OCI-LY7 (cell line): ENCODE measurements at regions not wholly inside any gene's neighbourhood (a gene's known extent, or its start where the extent isn't known, plus 50 kb on each side); places are given as distances from the start of the nearest gene placed in this dataset.

Source experiments
- BruUV-seq: library from RNA; stranded (reverse); fragments of 400-500 nt; replicated peaks from 2 replicates; lab custom pipeline; 2021; lab: Mats Ljungman, UMichigan
- CTCF ChIA-PET: fragments of 300-600 bp; sonication (Branson Sonifier 250); formaldehyde crosslinking; loops from one replicate; lab custom pipeline; 2022; ENCODE audit warnings: antibody characterized with exemption; ENCODE audit not compliant: unreplicated experiment; lab: Charles Lee
- POLR2A ChIA-PET: fragments of 300-600 bp; sonication (Branson Sonifier 250); formaldehyde crosslinking; loops from one replicate; lab custom pipeline; 2022; ENCODE audit warnings: antibody characterized with exemption; lab: Charles Lee
- DNase-seq: peaks from one replicate; pipeline ENCODE4 v3.0.0-alpha.2; 2015; ENCODE audit warnings: low spot score
- H2AFZ ChIP-seq: fragments of 200-600 bp; sonication (generic), shearing (Covaris generic); 2 replicates; pipeline ENCODE4 v1.6.1; 2014; ENCODE audit warnings: mild to moderate bottlenecking, antibody characterized with exemption, low read length, moderate library complexity
- H3K27ac ChIP-seq: fragments of 200-600 bp; sonication (generic); 2 replicates; pipeline ENCODE4 v1.5.1; 2014; ENCODE audit warnings: mixed run types, low read depth, mild to moderate bottlenecking, moderate library complexity, low read length, inconsistent platforms; ENCODE audit not compliant: poor library complexity, severe bottlenecking
- H3K36me3 ChIP-seq: fragments of 200-600 bp; sonication (generic); 2 replicates; pipeline ENCODE4 v1.6.1; 2014; ENCODE audit warnings: mild to moderate bottlenecking, antibody characterized with exemption, low read length, moderate library complexity, mixed read lengths; ENCODE audit not compliant: insufficient read depth
- H3K4me1 ChIP-seq: fragments of 200-600 bp; sonication (generic); 2 replicates; pipeline ENCODE4 v1.5.1; 2014; ENCODE audit warnings: mild to moderate bottlenecking, low read length; ENCODE audit not compliant: insufficient read depth, poor library complexity, severe bottlenecking
- H3K4me2 ChIP-seq: fragments of 200-600 bp; sonication (generic); 2 replicates; pipeline ENCODE4 v1.6.1; 2014; ENCODE audit warnings: mild to moderate bottlenecking, low read length
- H3K4me3 ChIP-seq: fragments of 200-600 bp; sonication (generic); 2 replicates; pipeline ENCODE4 v1.5.1; 2014; ENCODE audit warnings: mild to moderate bottlenecking, low read depth, low read length; ENCODE audit not compliant: poor library complexity, severe bottlenecking
- H3K79me2 ChIP-seq: fragments of 200-600 bp; sonication (generic); 2 replicates; pipeline ENCODE4 v1.6.1; 2016; ENCODE audit warnings: low read depth, mild to moderate bottlenecking, low read length, moderate library complexity, mixed read lengths; ENCODE audit not compliant: insufficient read depth
- H3K9me2 ChIP-seq: fragments of 200-600 bp; sonication (generic); 2 replicates; pipeline ENCODE4 v1.6.1; 2016; ENCODE audit warnings: mild to moderate bottlenecking, low read length, mixed read lengths; ENCODE audit not compliant: insufficient read depth
- H3K9me3 ChIP-seq: fragments of 200-600 bp; sonication (generic); 2 replicates; pipeline ENCODE4 v1.6.1; 2014; ENCODE audit warnings: mild to moderate bottlenecking, mixed run types, low read length, mixed read lengths
- H4K20me1 ChIP-seq: fragments of 200-600 bp; sonication (generic); 2 replicates; pipeline ENCODE4 v1.6.1; 2014; ENCODE audit warnings: mild to moderate bottlenecking, antibody characterized with exemption, low read length, moderate library complexity, mixed read lengths; ENCODE audit not compliant: insufficient read depth
- EZH2phosphoT487 ChIP-seq: fragments of 200-600 bp; sonication (generic); IDR thresholded peaks from 2 replicates; pipeline ENCODE4 v1.6.1; 2018; ENCODE audit warnings: low read depth, borderline replicate concordance, mild to moderate bottlenecking, mixed run types, antibody characterized with exemption, low read length, moderate library complexity, mixed read lengths
- intact Hi-C: fragments of 100-400 bp; cut with micrococcal nuclease; formaldehyde crosslinking; loops from one replicate; pipeline ENCODE4 v1.10.0; 2022; ENCODE audit not compliant: unreplicated experiment
- TF ChIP-seq, protein P1 (sequence below): fragments of 200-600 bp; sonication (generic); conservative IDR thresholded peaks from 2 replicates; pipeline ENCODE4 v1.5.1; 2014; ENCODE audit warnings: mild to moderate bottlenecking, antibody characterized with exemption, low read length, moderate library complexity, mixed read lengths

DNA sequence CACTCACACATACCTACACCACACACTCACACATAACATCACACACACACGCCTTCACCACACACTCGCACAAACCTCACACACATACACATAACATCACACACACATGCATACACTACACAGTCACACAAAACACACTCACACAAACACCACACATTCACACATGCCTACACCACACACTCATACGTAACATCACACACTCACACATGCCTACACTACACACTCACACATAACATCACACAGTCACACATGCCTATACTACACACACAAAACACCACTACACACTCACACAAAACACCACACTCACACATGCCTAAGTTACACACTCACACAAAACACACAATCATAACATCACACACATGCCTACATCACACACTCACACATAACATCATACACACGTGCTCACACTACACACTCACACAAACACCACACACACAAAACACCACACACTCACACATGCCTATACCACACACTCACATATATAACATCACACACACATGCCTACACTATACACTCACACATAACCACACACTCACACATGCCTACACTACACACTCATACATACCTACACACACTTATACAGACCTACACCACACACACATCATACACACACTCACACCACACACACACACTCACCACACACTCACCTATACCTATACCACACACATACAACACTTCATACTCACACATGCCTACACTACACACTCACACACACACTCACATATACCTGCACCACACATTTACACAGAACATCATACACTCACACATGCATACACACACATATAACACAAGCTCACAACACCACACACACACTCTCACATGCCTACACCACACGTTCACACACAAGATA, 383.5 kb downstream of the C6orf118 start:
- no peak for DNase-seq
- H3K4me3 ChIP-seq: no peak overlapping the region
- H3K9me2 ChIP-seq: no peaks in the 10 kb centered on the region
- CTCF ChIA-PET: no interaction called here
- intact Hi-C loops: no loop called here
- H3K27ac ChIP-seq: no peak overlapping the region
- H3K36me3 ChIP-seq: no peaks in the 10 kb centered on the region
- no peaks in the 10 kb centered on the region for H3K4me1 ChIP-seq
- TF ChIP-seq, protein P1, sequence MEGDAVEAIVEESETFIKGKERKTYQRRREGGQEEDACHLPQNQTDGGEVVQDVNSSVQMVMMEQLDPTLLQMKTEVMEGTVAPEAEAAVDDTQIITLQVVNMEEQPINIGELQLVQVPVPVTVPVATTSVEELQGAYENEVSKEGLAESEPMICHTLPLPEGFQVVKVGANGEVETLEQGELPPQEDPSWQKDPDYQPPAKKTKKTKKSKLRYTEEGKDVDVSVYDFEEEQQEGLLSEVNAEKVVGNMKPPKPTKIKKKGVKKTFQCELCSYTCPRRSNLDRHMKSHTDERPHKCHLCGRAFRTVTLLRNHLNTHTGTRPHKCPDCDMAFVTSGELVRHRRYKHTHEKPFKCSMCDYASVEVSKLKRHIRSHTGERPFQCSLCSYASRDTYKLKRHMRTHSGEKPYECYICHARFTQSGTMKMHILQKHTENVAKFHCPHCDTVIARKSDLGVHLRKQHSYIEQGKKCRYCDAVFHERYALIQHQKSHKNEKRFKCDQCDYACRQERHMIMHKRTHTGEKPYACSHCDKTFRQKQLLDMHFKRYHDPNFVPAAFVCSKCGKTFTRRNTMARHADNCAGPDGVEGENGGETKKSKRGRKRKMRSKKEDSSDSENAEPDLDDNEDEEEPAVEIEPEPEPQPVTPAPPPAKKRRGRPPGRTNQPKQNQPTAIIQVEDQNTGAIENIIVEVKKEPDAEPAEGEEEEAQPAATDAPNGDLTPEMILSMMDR: no peak
- no peak for TF ChIP-seq EZH2phosphoT487
- no TSS peak for BruUV-seq
- POLR2A ChIA-PET: interaction anchor here (0.6 kb wide), 1 partner anchor 283 kb away, joined by 3 read pairs; no protein-coding TSS in a partner anchor
- no peak overlapping the region for H3K4me2 ChIP-seq
- no peaks in the 10 kb centered on the region for H4K20me1 ChIP-seq
- H2AFZ ChIP-seq: no peak overlapping the region
- H3K9me3 ChIP-seq: no peaks in the 10 kb centered on the region
- no peaks in the 10 kb centered on the region for H3K79me2 ChIP-seq

DNA sequence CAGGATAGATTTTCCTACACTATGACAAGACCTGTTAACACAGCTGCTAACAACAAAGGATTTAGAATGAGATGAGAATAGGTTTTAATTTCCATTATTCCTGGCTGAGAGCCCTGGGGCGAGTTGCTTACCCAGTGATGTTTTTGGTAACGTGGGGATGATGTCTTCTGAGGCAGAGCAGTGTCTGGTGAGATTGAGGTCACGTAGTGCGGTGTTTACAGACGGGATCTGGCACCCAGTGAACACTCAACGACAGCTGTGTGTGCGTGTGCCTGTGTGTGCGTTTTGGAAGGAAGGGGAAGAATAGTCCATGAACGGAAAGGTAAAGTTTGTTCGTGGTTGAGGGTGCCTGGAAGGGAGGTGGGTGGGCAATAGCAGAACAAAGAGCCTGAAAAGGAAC, 384.7 kb downstream of the C6orf118 start:
- no peak overlapping the region for H3K27ac ChIP-seq
- H4K20me1 ChIP-seq: no peaks in the 10 kb centered on the region
- H3K36me3 ChIP-seq: no peaks in the 10 kb centered on the region
- no peaks in the 10 kb centered on the region for H3K9me2 ChIP-seq
- H2AFZ ChIP-seq: no peak overlapping the region
- ChIA-PET CTCF (no interaction called here), POLR2A (no interaction called here)
- no peak for TF ChIP-seq EZH2phosphoT487
- TF ChIP-seq, protein P1: no peak
- no peaks in the 10 kb centered on the region for H3K9me3 ChIP-seq
- intact Hi-C loops: no loop called here
- no TSS peak for BruUV-seq
- DNase-seq: no peak
- no peaks in the 10 kb centered on the region for H3K4me1 ChIP-seq
- no peak overlapping the region for H3K4me2 ChIP-seq
- H3K79me2 ChIP-seq: no peaks in the 10 kb centered on the region
- H3K4me3 ChIP-seq: no peak overlapping the region

DNA sequence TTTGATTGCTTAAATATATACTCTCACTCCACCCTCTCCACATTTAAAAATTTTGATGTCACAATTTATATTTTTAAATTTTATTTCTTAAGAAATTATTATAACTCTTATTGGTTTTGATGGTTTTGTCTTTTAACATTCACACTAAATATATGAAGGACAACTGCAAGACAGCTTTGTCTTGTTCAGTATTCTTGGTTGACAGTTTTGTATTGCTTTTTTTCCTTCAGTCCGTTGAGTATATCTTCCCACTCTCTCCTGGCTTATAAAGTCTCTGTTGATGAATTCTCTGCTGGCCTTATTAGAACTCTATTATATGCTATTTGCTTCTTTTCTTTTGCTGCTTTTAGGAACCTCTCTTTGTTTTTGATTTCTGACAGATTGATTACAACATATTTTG, 392.2 kb downstream of the C6orf118 start:
- no peaks in the 10 kb centered on the region for H3K9me2 ChIP-seq
- H3K4me1 ChIP-seq: no peaks in the 10 kb centered on the region
- ChIA-PET CTCF (no interaction called here), POLR2A (no interaction called here)
- H3K9me3 ChIP-seq: no peaks in the 10 kb centered on the region
- H3K4me2 ChIP-seq: no peak overlapping the region
- TF ChIP-seq EZH2phosphoT487: no peak
- TF ChIP-seq, protein P1: no peak
- no peak overlapping the region for H3K4me3 ChIP-seq
- no peak for DNase-seq
- no peak overlapping the region for H3K27ac ChIP-seq
- no peak overlapping the region for H2AFZ ChIP-seq
- H3K36me3 ChIP-seq: no peaks in the 10 kb centered on the region
- H4K20me1 ChIP-seq: no peaks in the 10 kb centered on the region
- intact Hi-C loops: no loop called here
- no peaks in the 10 kb centered on the region for H3K79me2 ChIP-seq
- BruUV-seq: no TSS peak
